HUES6 (cell line): ENCODE measurements at regions not wholly inside any gene's neighbourhood (a gene's known extent, or its start where the extent isn't known, plus 50 kb on each side); places are given as distances from the start of the nearest gene placed in this dataset.
"Not testable (repeated sequence)": the region's sequence is repeated elsewhere in the genome, so short reads cannot be mapped to it uniquely, and the experiment has no call there.

Experiments
- H3K27ac ChIP-seq: 2 replicates; pipeline ENCODE4 v1.7.0; 2013; ENCODE audit warnings: low read depth, mild to moderate bottlenecking, low read length, inconsistent platforms
- H3K27me3 ChIP-seq: 2 replicates; pipeline ENCODE4 v1.6.1; 2013; ENCODE audit warnings: low read length; ENCODE audit not compliant: control insufficient read depth, insufficient read depth
- H3K36me3 ChIP-seq: 2 replicates; pipeline ENCODE4 v1.6.1; 2013; ENCODE audit warnings: low read length; ENCODE audit not compliant: control insufficient read depth, insufficient read depth
- H3K4me1 ChIP-seq: 2 replicates; pipeline ENCODE4 v1.6.1; 2013; ENCODE audit warnings: low read length; ENCODE audit not compliant: control insufficient read depth, insufficient read depth
- H3K4me3 ChIP-seq: 2 replicates; pipeline ENCODE4 v1.5.1; 2013; ENCODE audit warnings: low read depth, low read length
- H3K9ac ChIP-seq: one replicate; pipeline ENCODE4 v1.6.1; 2013; ENCODE audit warnings: mild to moderate bottlenecking, low read length
- H3K9me3 ChIP-seq: 2 replicates; pipeline ENCODE4 v1.6.1; 2013; ENCODE audit warnings: low read depth, low read length; ENCODE audit not compliant: control insufficient read depth, insufficient read depth

- no peak overlapping the region for H3K4me3 ChIP-seq
- H3K36me3 ChIP-seq, result no peaks in the 10 kb centered on the region
- H3K9me3 ChIP-seq, result no peaks in the 10 kb centered on the region
- no peak overlapping the region for H3K9ac ChIP-seq
- H3K27ac ChIP-seq, result no peak overlapping the region
- no peaks in the 10 kb centered on the region for H3K4me1 ChIP-seq
- no peaks in the 10 kb centered on the region for H3K27me3 ChIP-seq
These were observed 246.2 kb downstream of the SOCS6 start for GRCh38 chr18:70535041-70535440.

GRCh38 chr18:70525322-70525721, 236.5 kb downstream of the SOCS6 start:
- not testable (repeated sequence) for H3K4me3 ChIP-seq, H3K4me1 ChIP-seq, H3K9me3 ChIP-seq, H3K9ac ChIP-seq, H3K27ac ChIP-seq, H3K36me3 ChIP-seq, H3K27me3 ChIP-seq

- Histone ChIP-seq H3K9me3 (no peaks in the 10 kb centered on the region; the same call in 1 of the 2 replicates), H3K27me3 (no peaks in the 10 kb centered on the region), H3K9ac (no peak overlapping the region), H3K4me3 (no peak overlapping the region), H3K27ac (no peak overlapping the region), H3K4me1 (no peaks in the 10 kb centered on the region), H3K36me3 (no peaks in the 10 kb centered on the region)
These were observed 234.9 kb downstream of the SOCS6 start for GRCh38 chr18:70523792-70524182.

GRCh38 chr18:70523035-70523791, 234.4 kb downstream of the SOCS6 start:
- Histone ChIP-seq H3K27me3 (no peaks in the 10 kb centered on the region), H3K4me3 (no peak overlapping the region), H3K27ac (no peak overlapping the region), H3K4me1 (no peaks in the 10 kb centered on the region), H3K9ac (no peak overlapping the region), H3K36me3 (no peaks in the 10 kb centered on the region), H3K9me3 (no peaks in the 10 kb centered on the region; the same call in 1 of the 2 replicates)

- Histone ChIP-seq H3K36me3 (no peaks in the 10 kb centered on the region), H3K27ac (no peak overlapping the region), H3K9me3 (no peaks in the 10 kb centered on the region; the same call in 1 of the 2 replicates), H3K9ac (no peak overlapping the region), H3K4me1 (no peaks in the 10 kb centered on the region), H3K27me3 (no peaks in the 10 kb centered on the region), H3K4me3 (no peak overlapping the region)
These were observed 233.4 kb downstream of the SOCS6 start for GRCh38 chr18:70522183-70522680.

GRCh38 chr18:70520867-70521266, 232.0 kb downstream of the SOCS6 start:
- no peak overlapping the region for H3K4me3 ChIP-seq
- H3K9ac ChIP-seq, result no peak overlapping the region
- no peaks in the 10 kb centered on the region for H3K9me3 ChIP-seq
- no peaks in the 10 kb centered on the region for H3K27me3 ChIP-seq
- no peaks in the 10 kb centered on the region for H3K36me3 ChIP-seq
- no peaks in the 10 kb centered on the region for H3K4me1 ChIP-seq
- no peak overlapping the region for H3K27ac ChIP-seq

- H3K9ac ChIP-seq, result no peak overlapping the region
- no peak overlapping the region for H3K27ac ChIP-seq
- no peaks in the 10 kb centered on the region for H3K9me3 ChIP-seq
These were observed 224.8 kb downstream of the SOCS6 start for GRCh38 chr18:70513502-70514171.

GRCh38 chr18:70507970-70508369, 219.1 kb downstream of the SOCS6 start:
- Histone ChIP-seq H3K36me3 (no peaks in the 10 kb centered on the region), H3K9ac (no peak overlapping the region), H3K27me3 (no peaks in the 10 kb centered on the region), H3K9me3 (no peaks in the 10 kb centered on the region), H3K4me1 (no peaks in the 10 kb centered on the region), H3K4me3 (no peak overlapping the region), H3K27ac (no peak overlapping the region)

More at GRCh38 chr18:70513502-70514171, 224.8 kb downstream of the SOCS6 start:
- H3K4me3 ChIP-seq, result no peak overlapping the region
- H3K27me3 ChIP-seq, result no peaks in the 10 kb centered on the region
- no peaks in the 10 kb centered on the region for H3K36me3 ChIP-seq
- no peaks in the 10 kb centered on the region for H3K4me1 ChIP-seq

- Histone ChIP-seq H3K27ac (no peak overlapping the region), H3K27me3 (no peaks in the 10 kb centered on the region), H3K36me3 (no peaks in the 10 kb centered on the region), H3K4me1 (no peaks in the 10 kb centered on the region), H3K4me3 (no peak overlapping the region), H3K9me3 (no peaks in the 10 kb centered on the region), H3K9ac (no peak overlapping the region)
These were observed 217.7 kb downstream of the SOCS6 start for GRCh38 chr18:70506511-70506910.

- H3K9me3 ChIP-seq, result no peaks in the 10 kb centered on the region
- no peak overlapping the region for H3K9ac ChIP-seq
- H3K27ac ChIP-seq, result no peak overlapping the region
- H3K36me3 ChIP-seq, result no peaks in the 10 kb centered on the region
- no peaks in the 10 kb centered on the region for H3K4me1 ChIP-seq
- H3K27me3 ChIP-seq, result no peaks in the 10 kb centered on the region
- H3K4me3 ChIP-seq, result no peak overlapping the region
These were observed 214.2 kb downstream of the SOCS6 start for GRCh38 chr18:70503060-70503459.

GRCh38 chr18:70501358-70501757, 212.5 kb downstream of the SOCS6 start:
- no peaks in the 10 kb centered on the region for H3K27me3 ChIP-seq
- H3K4me1 ChIP-seq, result no peaks in the 10 kb centered on the region
- H3K9me3 ChIP-seq, result no peaks in the 10 kb centered on the region
- no peak overlapping the region for H3K4me3 ChIP-seq
- H3K9ac ChIP-seq, result no peak overlapping the region
- no peaks in the 10 kb centered on the region for H3K36me3 ChIP-seq
- H3K27ac ChIP-seq, result no peak overlapping the region
